GM12878 (cell line): ENCODE measurements at regions not wholly inside any gene's neighbourhood (a gene's known extent, or its start where the extent isn't known, plus 50 kb on each side); places are given as distances from the start of the nearest gene placed in this dataset.

Source experiments
- ATAC-seq: fragments of 200-7000 bp; cut with Tn5 transposase; 3 replicates; pipeline ENCODE4 v1.9.1; 2020; ENCODE audit warnings: mild to moderate bottlenecking, moderate library complexity
- BruUV-seq: library from RNA; stranded (reverse); fragments of 400-500 nt; replicated peaks from 2 replicates; lab custom pipeline; 2021; lab: Mats Ljungman, UMichigan
- CTCF ChIA-PET: fragments of 300-600 bp; sonication (Branson Sonifier 250); formaldehyde crosslinking; extraction: SDS; loops from one replicate; lab custom pipeline; 2021; ENCODE audit warnings: inconsistent platforms; lab: Yijun Ruan, JAX
- POLR2A ChIA-PET: fragments of 350-600 bp; formaldehyde crosslinking; extraction: SDS; loops from one replicate; lab custom pipeline; 2021; ENCODE audit warnings: inconsistent platforms; lab: Charles Lee
- RAD21 ChIA-PET: fragments of 300-600 bp; sonication (Branson Sonifier 250); formaldehyde crosslinking; loops from one replicate; lab custom pipeline; 2023; ENCODE audit warnings: antibody characterized with exemption; ENCODE audit not compliant: unreplicated experiment; lab: Charles Lee
- SMC1A ChIA-PET: fragments of 300-600 bp; sonication (Branson Sonifier 250); formaldehyde crosslinking; loops from one replicate; lab custom pipeline; 2023; ENCODE audit not compliant: unreplicated experiment, uncharacterized antibody; lab: Charles Lee
- DNase-seq: peaks from one replicate; pipeline ENCODE4 v3.0.0-alpha.2; 2011; ENCODE audit warnings: low read depth, low spot score
- FAIRE-seq: peaks from 3 replicates; lab custom pipeline; 2011; peaks lifted over from hg19 to GRCh38; lab: Jason Lieb, UNC
- H2AFZ ChIP-seq: 2 replicates; pipeline ENCODE4 v1.6.0; 2011; ENCODE audit warnings: low read depth, low read length, control low read depth; ENCODE audit not compliant: control insufficient read depth
- H3K27ac ChIP-seq: 2 replicates; pipeline ENCODE4 v1.5.1; 2011; ENCODE audit warnings: control low read depth; ENCODE audit not compliant: control insufficient read depth, insufficient read depth
- H3K27me3 ChIP-seq, 2 experiments: replicated peaks in 1 of 2; 2 replicates each; pipeline versions ENCODE4 v1.6.0 to v1.6.1; 2011; ENCODE audit warnings: low read length in 1 of 2; ENCODE audit not compliant: control insufficient read depth in 2 of 2, insufficient read depth in 2 of 2
- H3K36me3 ChIP-seq, 2 experiments: 2 replicates each; pipeline ENCODE4 v1.5.1; 2011; ENCODE audit warnings: low read length in 1 of 2; ENCODE audit not compliant: control insufficient read depth in 2 of 2, insufficient read depth in 2 of 2
- H3K4me1 ChIP-seq: 2 replicates; pipeline ENCODE4 v1.6.1; 2011; ENCODE audit warnings: mild to moderate bottlenecking, low read length, moderate library complexity, mixed read lengths; ENCODE audit not compliant: control insufficient read depth, insufficient read depth
- H3K4me2 ChIP-seq: 2 replicates; pipeline ENCODE4 v1.6.0; 2011; ENCODE audit warnings: control low read depth; ENCODE audit not compliant: control insufficient read depth, insufficient read depth
- H3K4me3 ChIP-seq: fragments of 200-600 bp; sonication (generic); 2 replicates; pipeline ENCODE4 v1.5.1; 2016
- H3K79me2 ChIP-seq: 2 replicates; pipeline ENCODE4 v1.6.0; 2011; ENCODE audit warnings: low read length; ENCODE audit not compliant: control insufficient read depth, insufficient read depth
- H3K9ac ChIP-seq: 2 replicates; pipeline ENCODE4 v1.8.0; 2011; ENCODE audit warnings: low read length, control low read depth, mixed read lengths; ENCODE audit not compliant: control insufficient read depth, insufficient read depth
- H3K9me3 ChIP-seq: replicated peaks from 3 replicates; pipeline ENCODE4 v1.5.1; 2011; ENCODE audit warnings: mild to moderate bottlenecking, low read length; ENCODE audit not compliant: control insufficient read depth, insufficient read depth
- H4K20me1 ChIP-seq: 2 replicates; pipeline ENCODE4 v1.6.0; 2011; ENCODE audit not compliant: control insufficient read depth, insufficient read depth
- BRCA1 ChIP-seq: IDR thresholded peaks from 2 replicates; pipeline ENCODE4 v1.6.1; 2011; ENCODE audit warnings: low read depth, low read length, improper control_type of control experiment
- KLF5 ChIP-seq: fragments of 450-650 bp; IDR thresholded peaks from 2 replicates; pipeline ENCODE4 v1.6.1; 2014; ENCODE audit warnings: mild to moderate bottlenecking; ENCODE audit not compliant: partially characterized antibody
- NBN ChIP-seq: fragments of 450-650 bp; IDR thresholded peaks from 2 replicates; pipeline ENCODE4 v1.6.1; 2016
- NFXL1 ChIP-seq: fragments of 450-650 bp; IDR thresholded peaks from 2 replicates; pipeline ENCODE4 v1.6.1; 2017; ENCODE audit warnings: antibody characterized with exemption, mild to moderate bottlenecking, borderline replicate concordance
- NFYB ChIP-seq: IDR thresholded peaks from 2 replicates; pipeline ENCODE4 v1.6.1; 2011; ENCODE audit warnings: low read depth, mild to moderate bottlenecking, low read length, improper control_type of control experiment, moderate library complexity; ENCODE audit not compliant: insufficient read depth
- RELA ChIP-seq: fragments of 450-650 bp; IDR thresholded peaks from 2 replicates; pipeline ENCODE4 v1.8.0; 2014; ENCODE audit warnings: borderline replicate concordance; ENCODE audit not compliant: partially characterized antibody
- SREBF2 ChIP-seq: IDR thresholded peaks from 2 replicates; pipeline ENCODE4 v1.6.1; 2012; ENCODE audit warnings: mild to moderate bottlenecking, low read length
- YBX1 ChIP-seq: fragments of 450-650 bp; IDR thresholded peaks from 2 replicates; pipeline ENCODE4 v1.6.1; 2016; ENCODE audit warnings: antibody characterized with exemption
- ZNF24 ChIP-seq: fragments of 450-650 bp; IDR thresholded peaks from 2 replicates; pipeline ENCODE4 v1.6.1; 2017; ENCODE audit warnings: antibody characterized with exemption, mild to moderate bottlenecking
- ZZZ3 ChIP-seq: IDR thresholded peaks from 2 replicates; pipeline ENCODE4 v1.6.1; 2011; ENCODE audit warnings: low read depth; ENCODE audit not compliant: control insufficient read depth, insufficient read length
- WGBS: methylation state at CpG from one replicate; pipeline ENCODE4 v1.1.6; 2016; ENCODE audit warnings: low lambda C conversion rate; ENCODE audit not compliant: insufficient replicate concordance, insufficient coverage; ENCODE audit errors: missing lambda C conversion rate; 5-methylcytosine and 5-hydroxymethylcytosine counted together
- in situ Hi-C: fragments of 300-500 bp; cut with MboI; formaldehyde crosslinking; loops from 9 replicates; pipeline ENCODE4 v1.14.3; 2018; ENCODE audit warnings: mixed read lengths
- intact Hi-C: fragments of 100-400 bp; cut with micrococcal nuclease; formaldehyde crosslinking; loops from one replicate; pipeline ENCODE4 v1.14.2; 2022; ENCODE audit not compliant: unreplicated experiment

- H3K27me3 ChIP-seq = peaks cover 2 to 15% of the 10 kb centered on the region in 2 experiments
- peaks cover 21% of the 10 kb centered on the region for H3K4me1 ChIP-seq
- H3K9me3 ChIP-seq = no peaks in the 10 kb centered on the region; the same call in 2 of the 3 replicates
- H4K20me1 ChIP-seq = no peaks in the 10 kb centered on the region; the same call in none of the 2 replicates
- no peaks in the 10 kb centered on the region for H3K79me2 ChIP-seq
- no peak for ATAC-seq
- no peaks in the 10 kb centered on the region for H3K36me3 ChIP-seq
- H3K4me2 ChIP-seq = no peak overlapping the region
- no peak overlapping the region for H2AFZ ChIP-seq
- ChIA-PET SMC1A (interaction anchor here (1.1 to 1.3 kb wide), 3 partner anchors 15 to 101 kb away, joined by 3 to 5 read pairs (median 3); no protein-coding TSS in a partner anchor), RAD21 (no interaction called here), CTCF (interaction anchor here (1.0 kb wide), 1 partner anchor 10 kb away, joined by 3 read pairs; no protein-coding TSS in a partner anchor), POLR2A (interaction anchor here (0.7 to 1.0 kb wide), 2 partner anchors 72 to 485 kb away, joined by 3 read pairs; no protein-coding TSS in a partner anchor)
- WGBS = 18% methylated on average over 2 of the region's 4 CpGs
- in situ Hi-C loops (no loop called here), intact Hi-C loops (loop anchor here (5.0 to 10.0 kb wide), 2 partner anchors 50 to 72 kb away; partner anchors contain the start of gene TNRC6C)
- TF ChIP-seq KLF5 (no peak), ZZZ3 (no peak), NFXL1 (no peak), RELA (no peak), YBX1 (no peak), BRCA1 (no peak), NFYB (no peak), SREBF2 (no peak), NBN (no peak), ZNF24 (no peak)
- H3K9ac ChIP-seq = no peak overlapping the region
- no peak for FAIRE-seq
- no peak overlapping the region for H3K4me3 ChIP-seq
- no peak overlapping the region for H3K27ac ChIP-seq
- BruUV-seq = no TSS peak
- DNase-seq = no peak
Observed at GRCh38 chr17:77884967-77885641, 73.4 kb upstream of the TNRC6C start.
